Thyroid gland (tissue), 4 donors: ENCODE measurements at regions not wholly inside any gene's neighbourhood (a gene's known extent, or its start where the extent isn't known, plus 50 kb on each side); places are given as distances from the start of the nearest gene placed in this dataset.

ENCODE experiments used
- CTCF ChIP-seq, 6 experiments: fragments of 200-600 bp in 3 of 6; fragments of 450-650 bp in 3 of 6; sonication (generic) in 3 of 6; IDR thresholded peaks; one replicate each; pipeline ENCODE4 v1.5.1; 2016 to 2019; ENCODE audit warnings: antibody characterized with exemption in 6 of 6, mild to moderate bottlenecking in 2 of 6, inconsistent platforms in 1 of 6, moderate library complexity in 1 of 6
- POLR2A ChIP-seq, 2 donors: fragments of 450-650 bp; IDR thresholded peaks; one replicate each; pipeline ENCODE4 v1.6.1; 2017; ENCODE audit warnings: antibody characterized with exemption in 2 of 2, mild to moderate bottlenecking in 2 of 2, moderate library complexity in 1 of 2

DNA sequence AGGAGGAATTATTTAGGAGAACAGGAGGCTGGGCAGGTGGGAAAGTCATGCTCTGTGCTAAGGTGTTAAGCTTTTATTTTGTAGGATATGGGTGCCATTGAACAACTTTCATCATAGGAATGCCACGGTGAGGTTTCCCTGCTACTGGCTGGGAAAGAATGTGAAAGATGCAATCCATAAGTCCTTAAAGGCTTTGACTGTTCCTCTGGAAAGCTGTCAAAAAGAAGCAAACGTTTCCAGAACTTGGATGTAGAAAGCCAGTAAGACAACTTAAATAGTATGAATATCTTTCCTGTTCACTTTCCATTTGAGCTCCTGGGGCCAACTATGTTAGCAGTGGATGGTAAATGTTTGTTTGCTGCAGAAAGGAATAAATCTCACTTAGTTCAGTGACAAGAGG lies 574.4 kb downstream of the RNF144B start:
- TF ChIP-seq CTCF (IDR thresholded peaks at IDR 0.05): no peak
- no peak for TF ChIP-seq POLR2A (IDR thresholded peaks at IDR 0.05)
